A673 (cell line): ENCODE measurements at regions not wholly inside any gene's neighbourhood (a gene's known extent, or its start where the extent isn't known, plus 50 kb on each side); places are given as distances from the start of the nearest gene placed in this dataset.

Source experiments
- BruUV-seq: library from RNA; stranded (reverse); fragments of 400-500 nt; replicated peaks from 2 replicates; lab custom pipeline; 2021; lab: Mats Ljungman, UMichigan
- CTCF ChIA-PET: fragments of 300-600 bp; sonication (Branson Sonifier 250); formaldehyde crosslinking; loops from one replicate; lab custom pipeline; 2022; ENCODE audit warnings: antibody characterized with exemption; lab: Charles Lee
- POLR2A ChIA-PET: fragments of 300-600 bp; sonication (Branson Sonifier 250); formaldehyde crosslinking; loops from one replicate; lab custom pipeline; 2022; ENCODE audit warnings: antibody characterized with exemption; ENCODE audit not compliant: low non-redundant PET; lab: Charles Lee
- DNase-seq: peaks from one replicate; pipeline ENCODE4 v3.0.0-alpha.2; 2015; ENCODE audit warnings: low spot score
- H3K27ac ChIP-seq: fragments of 200-600 bp; sonication (generic); 2 replicates; pipeline ENCODE4 v1.5.1; 2016; ENCODE audit warnings: mixed run types, low read depth, mild to moderate bottlenecking, mixed read lengths, antibody characterized with exemption, low read length; ENCODE audit not compliant: poor library complexity, severe bottlenecking
- H3K27me3 ChIP-seq: fragments of 200-600 bp; sonication (generic); replicated peaks from 2 replicates; pipeline ENCODE4 v1.6.1; 2017; ENCODE audit warnings: mixed run types, low read depth, mild to moderate bottlenecking, mixed read lengths, antibody characterized with exemption, low read length; ENCODE audit not compliant: insufficient read depth, poor library complexity
- H3K36me3 ChIP-seq: fragments of 200-600 bp; sonication (generic); 2 replicates; pipeline ENCODE4 v1.6.1; 2016; ENCODE audit warnings: mixed run types, mild to moderate bottlenecking, mixed read lengths, antibody characterized with exemption, low read length; ENCODE audit not compliant: insufficient read depth, poor library complexity, severe bottlenecking
- H3K4me1 ChIP-seq: fragments of 200-600 bp; sonication (generic); 2 replicates; pipeline ENCODE4 v1.6.1; 2017; ENCODE audit warnings: mixed run types, mild to moderate bottlenecking, mixed read lengths, antibody characterized with exemption, low read length; ENCODE audit not compliant: insufficient read depth, poor library complexity, severe bottlenecking
- H3K4me3 ChIP-seq: fragments of 200-600 bp; sonication (generic); 2 replicates; pipeline ENCODE4 v1.5.1; 2016; ENCODE audit warnings: low read depth, mixed run types, mild to moderate bottlenecking, mixed read lengths, low read length; ENCODE audit not compliant: poor library complexity, severe bottlenecking
- H3K9me3 ChIP-seq: fragments of 200-600 bp; sonication (generic); 2 replicates; pipeline ENCODE4 v1.6.1; 2016; ENCODE audit warnings: mixed run types, low read depth, mild to moderate bottlenecking, mixed read lengths, antibody characterized with exemption, low read length; ENCODE audit not compliant: poor library complexity, severe bottlenecking
- EZH2 ChIP-seq: fragments of 200-600 bp; sonication (generic); IDR thresholded peaks from 2 replicates; pipeline ENCODE4 v1.6.1; 2017; ENCODE audit warnings: borderline replicate concordance, low read depth, mild to moderate bottlenecking, mixed read lengths, antibody characterized with exemption, low read length; ENCODE audit not compliant: poor library complexity, severe bottlenecking
- intact Hi-C: fragments of 100-400 bp; cut with micrococcal nuclease; formaldehyde crosslinking; loops from one replicate; pipeline ENCODE4 v1.10.0; 2022; ENCODE audit not compliant: unreplicated experiment
- TF ChIP-seq, protein P1 (sequence below): fragments of 300-800, 200-600 bp; sonication (generic); conservative IDR thresholded peaks from 2 replicates; pipeline ENCODE4 v1.5.1; 2017; ENCODE audit warnings: low read depth, mild to moderate bottlenecking, antibody characterized with exemption, low read length, moderate library complexity, mixed read lengths

DNA sequence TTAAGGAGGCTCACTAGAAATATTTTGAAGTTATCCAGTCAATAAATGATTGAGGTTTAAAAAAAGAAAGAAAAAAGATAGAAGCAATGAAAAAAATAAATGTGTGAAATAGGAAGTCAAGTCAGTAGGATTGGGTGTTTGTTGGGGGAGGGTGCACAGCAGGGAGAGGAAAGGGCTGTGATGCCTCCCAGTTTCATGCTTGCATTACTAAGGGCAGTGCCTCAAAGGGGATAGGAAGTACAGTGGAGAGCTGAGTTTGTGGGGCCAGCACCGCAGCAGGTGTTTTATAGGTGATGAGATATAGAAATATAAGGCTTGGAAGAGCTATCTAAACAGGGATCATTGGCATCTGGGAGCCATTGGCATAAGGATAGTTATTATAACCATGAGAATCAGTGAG lies 919.2 kb downstream of the STIM2 start:
- H3K36me3 ChIP-seq, result no peaks in the 10 kb centered on the region
- no peak for DNase-seq
- intact Hi-C loops, result no loop called here
- BruUV-seq, result no TSS peak
- H3K9me3 ChIP-seq, result no peaks in the 10 kb centered on the region
- CTCF ChIA-PET, result no interaction called here
- no peaks in the 10 kb centered on the region for H3K4me1 ChIP-seq
- H3K4me3 ChIP-seq, result no peak overlapping the region
- TF ChIP-seq EZH2, result no peak
- TF ChIP-seq, protein P1, sequence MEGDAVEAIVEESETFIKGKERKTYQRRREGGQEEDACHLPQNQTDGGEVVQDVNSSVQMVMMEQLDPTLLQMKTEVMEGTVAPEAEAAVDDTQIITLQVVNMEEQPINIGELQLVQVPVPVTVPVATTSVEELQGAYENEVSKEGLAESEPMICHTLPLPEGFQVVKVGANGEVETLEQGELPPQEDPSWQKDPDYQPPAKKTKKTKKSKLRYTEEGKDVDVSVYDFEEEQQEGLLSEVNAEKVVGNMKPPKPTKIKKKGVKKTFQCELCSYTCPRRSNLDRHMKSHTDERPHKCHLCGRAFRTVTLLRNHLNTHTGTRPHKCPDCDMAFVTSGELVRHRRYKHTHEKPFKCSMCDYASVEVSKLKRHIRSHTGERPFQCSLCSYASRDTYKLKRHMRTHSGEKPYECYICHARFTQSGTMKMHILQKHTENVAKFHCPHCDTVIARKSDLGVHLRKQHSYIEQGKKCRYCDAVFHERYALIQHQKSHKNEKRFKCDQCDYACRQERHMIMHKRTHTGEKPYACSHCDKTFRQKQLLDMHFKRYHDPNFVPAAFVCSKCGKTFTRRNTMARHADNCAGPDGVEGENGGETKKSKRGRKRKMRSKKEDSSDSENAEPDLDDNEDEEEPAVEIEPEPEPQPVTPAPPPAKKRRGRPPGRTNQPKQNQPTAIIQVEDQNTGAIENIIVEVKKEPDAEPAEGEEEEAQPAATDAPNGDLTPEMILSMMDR, result no peak
- POLR2A ChIA-PET, result no interaction called here
- no peaks in the 10 kb centered on the region for H3K27me3 ChIP-seq
- H3K27ac ChIP-seq, result no peak overlapping the region

DNA sequence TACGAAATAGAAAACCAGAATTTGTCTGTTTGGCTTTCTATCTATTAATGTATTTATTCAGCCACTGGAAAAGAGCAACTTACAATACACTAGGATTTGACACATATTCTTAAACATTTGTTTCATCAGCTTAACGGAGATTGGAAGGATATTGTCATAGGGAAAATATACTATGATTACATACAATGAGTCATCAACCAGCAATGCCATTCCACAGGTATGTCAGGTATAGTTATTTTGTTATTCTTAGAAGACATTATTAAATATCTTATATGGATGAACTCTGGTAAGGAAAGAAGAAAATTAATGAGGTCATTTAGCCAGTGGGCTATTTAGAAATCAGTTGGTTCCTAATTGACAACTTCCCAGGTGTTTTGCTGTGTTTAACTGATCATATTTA lies 926.6 kb downstream of the STIM2 start:
- Histone ChIP-seq H3K36me3 (no peaks in the 10 kb centered on the region), H3K4me1 (no peaks in the 10 kb centered on the region), H3K27me3 (no peaks in the 10 kb centered on the region), H3K4me3 (no peak overlapping the region), H3K27ac (no peak overlapping the region), H3K9me3 (no peaks in the 10 kb centered on the region)
- TF ChIP-seq, protein P1, result no peak
- TF ChIP-seq EZH2, result no peak
- ChIA-PET POLR2A (no interaction called here), CTCF (no interaction called here)
- no peak for DNase-seq
- intact Hi-C loops, result no loop called here
- BruUV-seq, result no TSS peak

DNA sequence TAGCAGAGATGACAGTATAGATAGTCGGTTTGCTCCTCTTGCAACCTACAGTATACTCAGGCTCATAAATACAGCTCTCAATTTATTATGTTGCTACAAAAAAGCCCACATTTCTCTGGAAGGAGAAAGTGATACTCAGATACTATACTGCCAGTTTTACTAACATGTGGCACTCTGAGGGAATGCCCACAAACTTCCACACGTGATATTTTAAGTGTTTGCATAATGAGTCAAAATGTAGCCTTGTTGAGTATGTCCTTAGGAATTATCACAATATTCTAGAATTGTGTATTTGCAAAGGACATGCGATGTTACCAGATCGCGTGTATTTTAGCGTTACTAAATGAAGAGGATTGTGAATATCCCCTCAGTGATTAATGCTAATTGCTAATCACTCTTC lies 929.1 kb downstream of the STIM2 start:
- POLR2A ChIA-PET, result no interaction called here
- BruUV-seq, result no TSS peak
- Histone ChIP-seq H3K9me3 (no peaks in the 10 kb centered on the region), H3K27me3 (no peaks in the 10 kb centered on the region), H3K4me3 (no peak overlapping the region), H3K27ac (no peak overlapping the region), H3K36me3 (no peaks in the 10 kb centered on the region), H3K4me1 (no peaks in the 10 kb centered on the region)
- CTCF ChIA-PET, result no interaction called here
- intact Hi-C loops, result no loop called here
- no peak for TF ChIP-seq EZH2
- TF ChIP-seq, protein P1, result no peak
- DNase-seq, result no peak
